Hematopoietic multipotent progenitor cell treated with erythropoietin and hydrocortisone succinate and interleukin-3 and kit ligand, for 8 days (in vitro differentiated cells): ENCODE measurements at regions not wholly inside any gene's neighbourhood (a gene's known extent, or its start where the extent isn't known, plus 50 kb on each side); places are given as distances from the start of the nearest gene placed in this dataset.

ENCODE experiments used
- DNase-seq: peaks from one replicate; pipeline ENCODE4 v3.0.0-alpha.2; 2015

DNA sequence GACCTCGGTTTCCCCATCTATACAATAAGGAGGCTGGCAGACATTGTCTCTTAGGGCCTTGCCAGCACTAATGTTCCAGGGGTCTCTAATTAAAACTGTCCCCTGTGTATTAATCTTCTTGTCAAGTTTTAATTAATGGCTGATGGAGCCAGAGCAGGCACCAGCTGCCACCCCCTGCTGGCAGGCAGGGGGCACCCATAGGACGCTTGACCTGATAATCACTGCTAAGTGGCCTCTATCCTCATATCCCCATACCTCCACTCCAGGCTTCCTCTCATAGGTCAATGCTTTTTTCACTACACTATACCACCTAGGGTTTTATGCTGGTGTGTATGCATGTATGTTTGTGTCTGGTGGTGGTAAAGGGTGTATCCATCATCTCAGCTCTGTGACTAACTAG, 89.4 kb downstream of the EFNB1 start:
- no peak for DNase-seq

GRCh38 chrX:68917799-68918198, 89.0 kb downstream of the EFNB1 start:
- DNase-seq: peak; percentile 47

GRCh38 chrX:68916891-68917290, 88.1 kb downstream of the EFNB1 start:
- no peak for DNase-seq

- DNase-seq: no peak
These were observed 87.0 kb downstream of the EFNB1 start for GRCh38 chrX:68915778-68916177.

GRCh38 chrX:68914479-68914946, 85.7 kb downstream of the EFNB1 start:
- DNase-seq: no peak

DNA sequence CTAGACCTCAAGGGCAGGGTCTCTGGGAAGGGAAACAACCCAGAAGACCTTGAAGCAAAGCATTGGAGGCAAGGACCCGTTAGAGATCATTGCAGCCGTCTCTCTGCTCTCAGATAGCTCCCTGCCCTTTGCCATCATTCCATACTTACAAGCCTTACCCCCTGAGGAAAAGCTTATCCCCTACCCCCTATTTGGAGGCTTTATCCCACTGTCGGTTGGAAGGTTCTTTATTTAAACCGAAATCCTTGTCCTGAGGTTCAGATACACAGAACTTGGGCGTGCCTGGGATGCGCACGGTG, 84.4 kb downstream of the EFNB1 start:
- DNase-seq: no peak

DNA sequence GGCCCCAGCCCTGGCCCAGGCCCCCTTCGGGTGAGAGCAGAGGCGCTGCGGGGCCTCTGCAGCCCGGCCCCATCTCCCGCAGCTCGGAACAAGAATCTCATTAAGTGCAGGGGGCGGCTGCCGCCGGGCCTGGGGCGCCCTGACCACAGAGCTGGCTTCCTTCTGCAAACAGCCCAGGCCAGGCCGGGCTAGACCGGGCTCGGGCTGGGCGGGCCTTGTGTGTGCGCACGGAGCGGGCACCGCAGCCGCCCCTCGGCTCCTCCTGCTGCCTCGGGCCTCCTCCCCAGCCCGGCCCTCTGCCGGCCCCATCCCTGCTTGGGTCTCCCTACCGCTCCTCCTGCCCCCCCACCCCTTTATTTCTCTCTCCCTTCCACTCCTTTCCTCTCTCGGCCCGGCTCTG, 83.3 kb downstream of the EFNB1 start:
- DNase-seq: no peak

DNA sequence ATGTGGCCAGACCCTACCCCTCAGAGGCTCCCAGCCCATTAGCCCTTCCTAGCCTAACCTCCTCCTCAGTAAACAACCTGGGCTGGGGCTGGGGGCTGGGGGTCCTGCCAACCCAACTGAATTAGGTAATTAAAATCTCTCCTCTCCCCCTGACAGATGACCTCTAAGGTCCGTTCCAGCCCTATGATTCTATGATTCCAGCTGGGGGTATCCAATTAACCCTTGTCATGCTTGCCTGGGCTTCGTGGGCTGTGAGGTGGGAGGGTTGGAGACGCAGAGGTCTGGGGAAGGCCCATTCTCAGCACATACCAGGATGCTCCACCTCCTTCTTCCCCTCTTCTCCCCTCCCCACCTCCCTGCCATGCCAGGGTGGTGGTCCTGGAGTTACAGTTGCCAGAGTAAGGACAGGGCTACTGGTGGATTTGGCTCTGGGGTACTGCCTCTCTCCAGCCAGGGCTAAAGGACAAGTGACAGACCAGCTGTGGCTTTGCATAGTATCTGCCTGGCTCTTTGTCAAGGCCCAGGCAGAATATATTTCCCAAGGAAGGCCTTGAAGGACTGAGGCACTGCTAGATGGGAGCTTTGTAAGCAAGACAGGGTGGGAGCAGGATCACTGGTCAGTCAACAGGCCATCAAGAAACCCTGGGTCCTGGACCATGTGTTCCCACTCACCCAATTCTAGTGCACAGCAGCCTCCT, 82.1 kb downstream of the EFNB1 start:
- DNase-seq: no peak

GRCh38 chrX:68909945-68910344, 81.1 kb downstream of the EFNB1 start:
- no peak for DNase-seq

DNA sequence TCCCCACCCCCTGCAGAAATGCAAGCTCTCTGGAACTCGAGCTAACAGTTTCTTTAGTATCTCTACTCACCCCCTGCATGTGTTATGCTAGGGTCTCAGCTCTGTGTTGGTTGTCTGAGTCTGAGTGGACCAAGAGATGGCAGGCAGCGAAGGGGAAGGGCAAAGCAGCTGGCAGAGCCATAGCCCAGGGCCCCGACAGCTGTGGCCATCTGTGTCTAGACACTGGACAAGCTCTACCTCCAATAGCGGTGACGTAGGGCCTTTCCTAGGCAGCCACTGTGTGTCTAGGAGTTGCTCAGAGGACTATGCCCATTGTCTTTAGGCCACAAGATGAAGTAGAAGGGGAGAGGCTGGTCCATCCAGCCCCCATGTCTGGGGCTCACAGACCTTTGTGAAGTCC, 79.2 kb downstream of the EFNB1 start:
- DNase-seq: no peak

DNA sequence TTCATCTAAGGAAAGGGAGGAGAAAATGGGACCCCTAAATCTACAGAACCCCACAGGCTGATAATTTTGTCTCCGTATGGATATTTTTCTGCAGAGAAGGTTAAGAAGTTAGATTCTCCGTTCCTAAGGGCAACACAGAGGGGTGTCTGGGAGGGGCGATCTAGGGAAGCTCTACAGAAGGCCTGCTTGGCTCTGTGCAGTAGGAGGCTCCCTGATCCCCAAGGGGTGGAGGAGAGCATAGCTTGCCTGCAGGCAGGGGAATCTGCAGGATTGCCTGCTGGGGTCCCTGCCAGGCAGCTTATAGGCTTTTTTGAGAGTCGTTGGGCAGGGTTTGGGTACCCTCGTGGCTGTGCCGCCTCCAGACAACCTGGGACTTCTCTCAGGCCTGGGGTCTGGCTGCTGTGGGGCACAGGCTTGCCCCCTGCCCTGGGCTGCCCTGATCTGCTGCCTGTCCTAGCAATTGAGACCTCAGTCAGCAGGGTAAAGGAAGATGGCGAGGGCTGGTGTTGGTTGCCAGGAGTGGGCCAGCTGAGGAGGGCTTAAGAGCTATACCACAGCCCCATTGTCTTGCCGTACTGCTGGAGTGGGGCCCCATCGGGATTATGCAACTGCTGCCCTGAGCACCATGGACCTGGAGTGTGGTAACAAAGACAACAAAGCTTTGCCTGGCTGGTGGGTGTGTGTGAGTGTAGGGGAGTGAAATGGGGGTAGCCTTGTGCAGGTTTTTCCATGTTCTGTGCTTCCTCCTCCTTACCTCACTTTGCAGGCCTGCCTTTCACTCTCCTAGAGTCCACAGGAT, 74.1 kb downstream of the EFNB1 start:
- no peak for DNase-seq

DNA sequence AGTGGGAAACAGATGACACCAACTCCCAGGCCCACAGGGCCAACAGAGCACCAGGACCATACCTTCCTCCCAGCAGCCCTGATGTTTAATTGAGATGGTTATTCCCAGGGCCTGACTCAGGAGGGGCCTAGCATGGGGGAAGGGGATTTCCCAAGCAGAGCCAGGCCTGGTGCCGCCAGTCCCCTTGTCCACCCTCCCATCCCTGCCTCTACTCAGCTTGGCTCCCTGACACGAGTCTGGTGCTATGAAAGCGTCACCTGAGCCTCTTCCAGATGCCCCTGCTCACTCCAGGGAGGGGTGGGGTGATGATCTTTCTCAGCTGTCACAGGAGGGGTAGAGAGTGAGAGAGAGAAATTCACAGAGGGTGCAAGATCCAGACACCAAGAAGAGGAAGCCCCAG, 72.7 kb downstream of the EFNB1 start:
- no peak for DNase-seq

DNA sequence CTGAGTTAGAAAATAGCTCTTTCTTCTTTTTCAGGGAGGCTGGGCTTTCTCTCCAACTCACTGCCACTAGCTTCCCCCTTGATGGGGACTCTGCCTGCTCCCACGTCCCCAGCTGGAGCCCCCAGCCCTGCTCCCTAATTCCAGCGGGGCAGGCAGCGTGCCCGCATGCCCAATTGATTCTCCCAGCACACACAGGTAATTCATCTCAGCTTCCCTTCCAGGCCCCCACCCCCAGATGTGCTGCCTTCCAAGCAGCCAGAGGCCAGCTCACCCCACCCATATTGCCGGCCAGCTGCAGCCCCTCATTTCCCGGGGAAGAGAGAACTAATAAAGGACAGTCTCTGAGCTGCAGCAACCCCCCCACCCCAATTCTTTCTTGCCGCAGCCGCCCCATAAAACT, 69.8 kb downstream of the EFNB1 start:
- no peak for DNase-seq

GRCh38 chrX:68897118-68897945, 68.5 kb downstream of the EFNB1 start:
- DNase-seq: peak; percentile 82

DNA sequence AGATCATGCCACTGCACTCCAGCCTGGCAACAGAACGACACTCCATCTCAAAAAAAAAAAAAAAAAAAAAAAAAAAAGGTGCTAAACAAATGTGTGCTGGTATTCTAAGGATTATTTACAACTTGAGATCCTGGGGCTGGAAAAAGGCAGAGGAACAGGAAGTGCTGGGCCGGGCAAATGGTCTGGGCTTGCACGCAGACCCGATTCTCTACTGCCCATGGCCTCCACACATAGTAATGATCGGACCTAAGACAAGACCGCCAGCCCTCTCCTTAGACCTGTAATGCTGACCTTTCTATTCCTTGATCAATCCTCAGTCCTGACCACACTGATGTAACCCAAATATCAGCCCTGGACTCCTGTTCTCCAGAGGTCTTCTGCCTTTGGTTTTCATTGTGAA, 67.8 kb downstream of the EFNB1 start:
- DNase-seq: no peak

DNA sequence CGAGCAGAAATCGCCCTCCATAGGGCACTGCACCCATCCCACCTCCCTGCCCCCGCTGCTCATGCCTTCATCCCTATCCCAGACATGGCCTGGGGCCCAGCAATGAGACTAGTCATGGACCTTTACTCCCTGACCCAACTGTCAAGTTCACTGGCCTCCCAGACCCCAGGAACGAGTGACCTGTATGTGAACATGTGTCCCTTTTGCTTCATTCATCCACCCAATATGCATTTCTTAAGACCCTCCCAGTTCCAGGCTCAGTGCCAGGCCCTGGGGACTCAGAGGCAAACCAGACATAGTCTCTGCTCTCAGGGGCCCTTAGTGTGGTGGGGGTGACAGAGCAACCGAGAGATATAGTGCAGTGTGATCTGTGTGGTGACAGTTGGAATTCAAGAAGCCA, 67.0 kb downstream of the EFNB1 start:
- peak; percentile 53 for DNase-seq

DNA sequence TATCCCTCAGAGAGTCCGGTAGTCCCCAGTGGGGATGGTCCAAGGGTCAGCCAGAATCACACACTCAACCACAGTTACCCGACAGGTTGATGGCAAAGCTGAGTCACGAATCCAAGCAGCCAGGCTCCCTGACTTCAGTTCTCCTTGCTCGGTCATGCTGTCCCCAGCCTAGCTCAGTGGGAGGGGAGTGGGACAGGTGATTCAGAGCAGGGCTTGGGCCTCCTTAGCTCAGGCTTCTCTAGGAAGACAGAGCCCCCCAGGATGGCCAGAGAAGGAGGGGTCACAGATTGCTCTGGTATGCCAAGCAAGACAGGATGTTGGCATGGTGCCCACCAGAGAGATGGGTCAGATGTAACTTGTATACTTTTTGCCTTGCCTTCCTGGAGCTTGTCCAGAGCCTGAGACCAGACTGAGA, 66.5 kb downstream of the EFNB1 start:
- peak; percentile 57 for DNase-seq

- peak; percentile 70 for DNase-seq
These were observed 65.9 kb downstream of the EFNB1 start for GRCh38 chrX:68894513-68895340.

- DNase-seq: no peak
These were observed 65.3 kb downstream of the EFNB1 start for GRCh38 chrX:68894142-68894512.

GRCh38 chrX:68892651-68893050, 63.8 kb downstream of the EFNB1 start:
- DNase-seq: no peak

DNA sequence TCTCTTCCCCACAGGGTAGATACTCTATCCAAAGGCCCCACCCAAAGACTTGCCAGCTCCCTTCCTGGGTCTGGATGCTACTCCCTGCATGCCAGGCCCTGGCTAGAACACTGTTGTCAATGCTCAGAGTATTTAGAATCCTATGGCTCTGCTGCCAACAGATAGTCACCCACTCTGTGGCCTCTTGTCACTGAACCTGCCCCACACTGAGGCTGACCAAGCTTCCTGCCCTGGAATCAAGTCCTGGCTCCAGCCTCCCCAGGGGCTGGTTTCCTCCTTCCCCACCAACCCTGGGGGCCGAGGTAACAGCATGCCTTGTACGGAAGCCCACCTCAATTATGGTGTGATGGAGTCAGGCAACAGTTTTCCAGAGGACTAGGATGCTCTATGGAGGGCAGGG, 63.3 kb downstream of the EFNB1 start:
- no peak for DNase-seq
